H9 (cell line): ENCODE measurements at regions not wholly inside any gene's neighbourhood (a gene's known extent, or its start where the extent isn't known, plus 50 kb on each side); places are given as distances from the start of the nearest gene placed in this dataset.

Experiments
- DNase-seq: peaks from one replicate; pipeline ENCODE4 v3.0.0-alpha.2; 2017
- H2AFZ ChIP-seq: one replicate; pipeline ENCODE4 v1.6.1; 2013; ENCODE audit warnings: mild to moderate bottlenecking, low read length, control low read depth, moderate library complexity
- H2AK5ac ChIP-seq: 2 replicates; pipeline ENCODE4 v1.6.1; 2013; ENCODE audit warnings: low read length, control low read depth, mixed read lengths; ENCODE audit not compliant: insufficient read length
- H2BK120ac ChIP-seq: one replicate; pipeline ENCODE4 v1.6.1; 2013; ENCODE audit warnings: low read depth, mild to moderate bottlenecking, low read length, control low read depth, inconsistent platforms; ENCODE audit not compliant: poor library complexity, severe bottlenecking
- H2BK12ac ChIP-seq: 2 replicates; pipeline ENCODE4 v1.6.1; 2013; ENCODE audit warnings: low read length, control low read depth, mixed read lengths, low read depth; ENCODE audit not compliant: insufficient read length
- H2BK15ac ChIP-seq: 2 replicates; pipeline ENCODE4 v1.6.1; 2013; ENCODE audit warnings: low read depth, low read length, control low read depth
- H2BK20ac ChIP-seq: one replicate; pipeline ENCODE4 v1.6.1; 2013; ENCODE audit warnings: low read depth, mild to moderate bottlenecking, low read length, control low read depth, inconsistent platforms; ENCODE audit not compliant: poor library complexity, severe bottlenecking
- H2BK5ac ChIP-seq: 2 replicates; pipeline ENCODE4 v1.6.1; 2013; ENCODE audit warnings: low read length, control low read depth, mixed read lengths; ENCODE audit not compliant: insufficient read length
- H3K14ac ChIP-seq: 2 replicates; pipeline ENCODE4 v1.6.1; 2013; ENCODE audit warnings: low read length, control low read depth; ENCODE audit not compliant: insufficient read depth
- H3K18ac ChIP-seq: 2 replicates; pipeline ENCODE4 v1.6.1; 2013; ENCODE audit warnings: low read depth, mild to moderate bottlenecking, mixed read lengths, low read length, control low read depth; ENCODE audit not compliant: insufficient read length
- H3K23ac ChIP-seq: 2 replicates; pipeline ENCODE4 v1.6.1; 2013; ENCODE audit warnings: low read length, control low read depth, mixed read lengths, low read depth; ENCODE audit not compliant: insufficient read length
- H3K23me2 ChIP-seq: 2 replicates; pipeline ENCODE4 v1.6.1; 2013; ENCODE audit warnings: low read depth, mild to moderate bottlenecking, mixed read lengths, low read length, control low read depth; ENCODE audit not compliant: insufficient read length, poor library complexity, severe bottlenecking
- H3K27ac ChIP-seq: 2 replicates; pipeline ENCODE4 v1.5.1; 2013; ENCODE audit warnings: low read length, control low read depth, mixed read lengths, low read depth; ENCODE audit not compliant: insufficient read length
- H3K27me3 ChIP-seq: 2 replicates; pipeline ENCODE4 v1.6.1; 2013; ENCODE audit warnings: low read length, control low read depth, inconsistent platforms; ENCODE audit not compliant: insufficient read depth
- H3K4ac ChIP-seq: 2 replicates; pipeline ENCODE4 v1.6.1; 2013; ENCODE audit warnings: low read depth, mild to moderate bottlenecking, control low read depth, inconsistent platforms, low read length, moderate library complexity
- H3K4me1 ChIP-seq: 2 replicates; pipeline ENCODE4 v1.6.1; 2013; ENCODE audit warnings: low read length, control low read depth, inconsistent platforms; ENCODE audit not compliant: insufficient read depth
- H3K4me2 ChIP-seq: 2 replicates; pipeline ENCODE4 v1.6.1; 2013; ENCODE audit warnings: low read length, control low read depth, mixed read lengths; ENCODE audit not compliant: insufficient read length, insufficient read depth
- H3K56ac ChIP-seq: 2 replicates; pipeline ENCODE4 v1.6.1; 2013; ENCODE audit warnings: low read depth, mild to moderate bottlenecking, mixed read lengths, low read length, control low read depth; ENCODE audit not compliant: insufficient read length
- H3K79me1 ChIP-seq: 2 replicates; pipeline ENCODE4 v1.6.1; 2013; ENCODE audit warnings: low read depth, mild to moderate bottlenecking, moderate library complexity, low read length, control low read depth, inconsistent platforms; ENCODE audit not compliant: insufficient read depth, poor library complexity, severe bottlenecking
- H3K79me2 ChIP-seq: 2 replicates; pipeline ENCODE4 v1.6.1; 2013; ENCODE audit warnings: low read length, control low read depth, inconsistent platforms; ENCODE audit not compliant: insufficient read depth
- H3K9ac ChIP-seq: 2 replicates; pipeline ENCODE4 v1.6.1; 2013; ENCODE audit warnings: low read length, control low read depth, mixed read lengths; ENCODE audit not compliant: insufficient read length; ENCODE audit errors: extremely low read depth
- H3K9me3 ChIP-seq: one replicate; pipeline ENCODE4 v1.6.1; 2013; ENCODE audit warnings: low read depth, low read length, inconsistent platforms; ENCODE audit not compliant: control insufficient read depth
- H3T11ph ChIP-seq: one replicate; pipeline ENCODE4 v1.6.1; 2013; ENCODE audit warnings: mild to moderate bottlenecking, low read length, control low read depth, inconsistent platforms
- H4K20me1 ChIP-seq: one replicate; pipeline ENCODE4 v1.6.1; 2013; ENCODE audit not compliant: control insufficient read depth, insufficient read length, insufficient read depth
- H4K5ac ChIP-seq: 2 replicates; pipeline ENCODE4 v1.6.1; 2013; ENCODE audit warnings: low read depth, mild to moderate bottlenecking, mixed read lengths, low read length, control low read depth; ENCODE audit not compliant: insufficient read length
- H4K8ac ChIP-seq: replicated peaks from 2 replicates; pipeline ENCODE4 v1.6.1; 2013; ENCODE audit warnings: low read length, control low read depth, mixed read lengths, low read depth; ENCODE audit not compliant: insufficient read length
- H4K91ac ChIP-seq: 2 replicates; pipeline ENCODE4 v1.6.1; 2013; ENCODE audit warnings: low read depth, mild to moderate bottlenecking, moderate library complexity, mixed read lengths, low read length, control low read depth; ENCODE audit not compliant: insufficient read length
- H3K27ac Mint-ChIP-seq, 3 experiments: 2 replicates in 2 of 3; 3 replicates in 1 of 3; pipeline ENCODE4 v1.8.0; 2020 to 2021; ENCODE audit warnings: mixed read lengths in 3 of 3, mild to moderate bottlenecking in 1 of 3, moderate library complexity in 1 of 3
- H3K27me3 Mint-ChIP-seq: 2 replicates; pipeline ENCODE4 v1.8.0; 2021; ENCODE audit warnings: low read depth, mild to moderate bottlenecking, moderate library complexity, mixed read lengths
- H3K36me3 Mint-ChIP-seq, 3 experiments: 2 replicates in 2 of 3; 3 replicates in 1 of 3; pipeline ENCODE4 v1.8.0; 2020 to 2021; ENCODE audit warnings: low read depth in 3 of 3, mixed read lengths in 3 of 3; ENCODE audit not compliant: insufficient read depth in 1 of 3
- H3K4me1 Mint-ChIP-seq, 2 experiments: 2 replicates each; pipeline ENCODE4 v1.8.0; 2020; ENCODE audit warnings: mixed read lengths in 2 of 2
- H3K4me3 Mint-ChIP-seq, 2 experiments: 2 replicates in 1 of 2; 3 replicates in 1 of 2; pipeline ENCODE4 v1.8.0; 2020 to 2021; ENCODE audit warnings: mild to moderate bottlenecking in 2 of 2, mixed read lengths in 2 of 2, moderate library complexity in 1 of 2
- H3K9me3 Mint-ChIP-seq, 2 experiments: 2 replicates in 1 of 2; 3 replicates in 1 of 2; pipeline ENCODE4 v1.8.0; 2020; ENCODE audit warnings: mild to moderate bottlenecking in 2 of 2, mixed read lengths in 2 of 2, moderate library complexity in 1 of 2
- CTCF ChIP-seq: fragments of 200-600 bp; sonication (generic); conservative IDR thresholded peaks from 3 replicates; pipeline ENCODE4 v1.8.0; 2021; ENCODE audit warnings: antibody characterized with exemption, mild to moderate bottlenecking
- WGBS: extraction: QIAGEN DNeasy Blood & Tissue Kit; methylation state at CpG from one replicate; pipeline ENCODE4 v1.1.7; 2013; ENCODE audit warnings: missing lambda C conversion rate, low lambda C conversion rate, mixed read lengths; ENCODE audit not compliant: insufficient read length; ENCODE audit errors: extremely low coverage; 5-methylcytosine and 5-hydroxymethylcytosine counted together

GRCh38 chr11:13068211-13068610 is 59.1 kb downstream of the RASSF10 start:
- Histone ChIP-seq H2AFZ (no peak overlapping the region), H3K4me1 (no peaks in the 10 kb centered on the region), H4K91ac (no peak overlapping the region), H2BK20ac (no peak overlapping the region), H3K18ac (peak overlapping the region; percentile 14), H2BK5ac (no peak overlapping the region), H2BK12ac (no peak overlapping the region), H2BK120ac (no peak overlapping the region), H3K23me2 (no peaks in the 10 kb centered on the region), H3K79me1 (no peaks in the 10 kb centered on the region), H3K79me2 (no peaks in the 10 kb centered on the region), H3K4me2 (no peak overlapping the region), H2BK15ac (no peak overlapping the region), H3K23ac (no peak overlapping the region), H3K27me3 (no peaks in the 10 kb centered on the region), H3T11ph (no peak overlapping the region), H3K14ac (no peak overlapping the region), H4K20me1 (no peaks in the 10 kb centered on the region), H4K5ac (no peak overlapping the region), H3K9ac (no peak overlapping the region), H3K9me3 (no peaks in the 10 kb centered on the region), H3K27ac (no peak overlapping the region), H2AK5ac (no peak overlapping the region), H4K8ac (no peak overlapping the region), H3K56ac (no peak overlapping the region), H3K4ac (no peak overlapping the region)
- H3K4me1 Mint-ChIP-seq = peaks cover 2 to 4% of the 10 kb centered on the region in 2 experiments; a peak in 3 of 4 replicates
- TF ChIP-seq CTCF = no peak
- WGBS = no CpG with 5 or more reads among the region's 1 CpG
- no peak overlapping the region for H3K4me3 Mint-ChIP-seq
- DNase-seq = no peak
- H3K9me3 Mint-ChIP-seq = no peaks in the 10 kb centered on the region
- peaks cover 5% of the 10 kb centered on the region; the same call in 1 of the 2 replicates for H3K27me3 Mint-ChIP-seq
- no peak overlapping the region for H3K27ac Mint-ChIP-seq
- no peaks in the 10 kb centered on the region for H3K36me3 Mint-ChIP-seq
